ENCODE measurements at regions not wholly inside any gene's neighbourhood (a gene's known extent, or its start where the extent isn't known, plus 50 kb on each side); places are given as distances from the start of the nearest gene placed in this dataset.
A peak's percentile ranks its signal among the peaks of the same experiment; 100 is the strongest.

DNA sequence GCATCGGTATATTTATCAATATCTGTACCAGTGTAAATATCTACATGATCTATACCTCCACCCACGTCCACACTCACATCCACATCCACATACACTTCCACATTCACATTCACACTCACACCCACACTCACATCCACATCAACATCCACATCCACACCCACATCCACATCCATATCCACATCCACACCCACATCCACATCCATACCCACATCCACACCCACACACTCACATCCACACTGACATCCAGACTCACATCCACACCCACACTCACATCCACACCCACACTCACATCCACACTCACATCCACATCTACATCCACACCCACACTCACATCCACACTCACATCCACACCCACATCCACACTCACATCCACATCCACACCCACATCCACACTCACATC is 189.2 kb downstream of the IRX1 start:
- Histone ChIP-seq H3K9me3 (ENCODE audit: control insufficient read depth in 2 of 2, insufficient read depth in 1 of 2, low read depth in 1 of 2, low read length in 1 of 2) (peaks cover 0 to 2% of the 10 kb centered on the region in 2 donors), H3K36me3 (ENCODE audit: control insufficient read depth in 3 of 3, insufficient read depth in 2 of 3, low read depth in 1 of 3, low read length in 3 of 3) (no peaks in the 10 kb centered on the region), H3K27ac (ENCODE audit: low read depth in 1 of 3, low read length in 2 of 3) (no peak overlapping the region), H3K4me3 (ENCODE audit: low read depth in 1 of 3, low read length in 3 of 3) (no peak overlapping the region), H3K4me1 (ENCODE audit: control insufficient read depth in 3 of 3, insufficient read depth in 2 of 3, low read depth in 1 of 3, low read length in 2 of 3) (no peaks in the 10 kb centered on the region), H3K27me3 (ENCODE audit: control insufficient read depth in 3 of 3, insufficient read depth in 3 of 3, low read length in 3 of 3) (no peaks in the 10 kb centered on the region)
- DNase-seq (no peak), FAIRE-seq (no peak)
- WGBS, 3 donors: 63 to 76% (median 73%) methylated on average over 2 of the region's 2 CpGs

DNA sequence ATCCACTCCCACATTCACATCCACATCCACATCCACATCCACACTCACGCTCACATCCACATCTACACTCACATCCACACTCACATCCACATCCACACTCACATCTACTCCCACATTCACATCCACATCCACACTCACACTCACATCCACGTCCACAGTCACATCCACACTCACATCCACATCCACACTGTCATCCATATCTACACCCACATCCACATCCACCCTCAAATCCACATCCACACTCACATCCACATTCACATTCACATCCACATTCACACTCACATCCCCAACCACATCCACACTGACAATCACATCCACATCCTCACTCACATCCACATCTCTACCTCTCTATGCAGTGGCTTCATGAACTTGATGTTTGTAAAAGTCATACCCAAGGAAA is 190.5 kb downstream of the IRX1 start:
- H3K4me3 ChIP-seq (ENCODE audit: low read depth in 1 of 3, low read length in 3 of 3): no peak overlapping the region
- H3K27ac ChIP-seq (ENCODE audit: low read depth in 1 of 3, low read length in 2 of 3): no peak overlapping the region
- DNase-seq (no peak), FAIRE-seq (no peak)
- WGBS, 3 donors: 81 to 92% (median 87%) methylated on average over 2 of the region's 2 CpGs
- no peaks in the 10 kb centered on the region for H3K36me3 ChIP-seq (ENCODE audit: control insufficient read depth in 3 of 3, insufficient read depth in 2 of 3, low read depth in 1 of 3, low read length in 3 of 3)
- no peaks in the 10 kb centered on the region for H3K4me1 ChIP-seq (ENCODE audit: control insufficient read depth in 3 of 3, insufficient read depth in 2 of 3, low read depth in 1 of 3, low read length in 2 of 3)
- H3K27me3 ChIP-seq (ENCODE audit: control insufficient read depth in 3 of 3, insufficient read depth in 3 of 3, low read length in 3 of 3): no peaks in the 10 kb centered on the region
- H3K9me3 ChIP-seq (ENCODE audit: control insufficient read depth in 2 of 2, insufficient read depth in 1 of 2, low read depth in 1 of 2, low read length in 1 of 2): peaks cover 0 to 2% of the 10 kb centered on the region in 2 donors

GRCh38 chr5:3786891-3787430 is 191.3 kb downstream of the IRX1 start:
- Histone ChIP-seq H3K9me3 (ENCODE audit: control insufficient read depth in 2 of 2, insufficient read depth in 1 of 2, low read depth in 1 of 2, low read length in 1 of 2) (peaks cover 0 to 2% of the 10 kb centered on the region in 2 donors), H3K4me1 (ENCODE audit: control insufficient read depth in 3 of 3, insufficient read depth in 2 of 3, low read depth in 1 of 3, low read length in 2 of 3) (no peaks in the 10 kb centered on the region), H3K27ac (ENCODE audit: low read depth in 1 of 3, low read length in 2 of 3) (no peak overlapping the region), H3K4me3 (ENCODE audit: low read depth in 1 of 3, low read length in 3 of 3) (no peak overlapping the region), H3K36me3 (ENCODE audit: control insufficient read depth in 3 of 3, insufficient read depth in 2 of 3, low read depth in 1 of 3, low read length in 3 of 3) (no peaks in the 10 kb centered on the region), H3K27me3 (ENCODE audit: control insufficient read depth in 3 of 3, insufficient read depth in 3 of 3, low read length in 3 of 3) (no peaks in the 10 kb centered on the region)
- WGBS, 3 donors: 58 to 63% (median 61%) methylated on average over 14 of the region's 14 CpGs
- DNase-seq (no peak), FAIRE-seq (no peak)

- Histone ChIP-seq H3K9me3 (ENCODE audit: control insufficient read depth in 2 of 2, insufficient read depth in 1 of 2, low read depth in 1 of 2, low read length in 1 of 2) (peaks cover 0 to 2% of the 10 kb centered on the region in 2 donors), H3K27ac (ENCODE audit: low read depth in 1 of 3, low read length in 2 of 3) (no peak overlapping the region), H3K36me3 (ENCODE audit: control insufficient read depth in 3 of 3, insufficient read depth in 2 of 3, low read depth in 1 of 3, low read length in 3 of 3) (no peaks in the 10 kb centered on the region), H3K27me3 (ENCODE audit: control insufficient read depth in 3 of 3, insufficient read depth in 3 of 3, low read length in 3 of 3) (no peaks in the 10 kb centered on the region), H3K4me3 (ENCODE audit: low read depth in 1 of 3, low read length in 3 of 3) (no peak overlapping the region), H3K4me1 (ENCODE audit: control insufficient read depth in 3 of 3, insufficient read depth in 2 of 3, low read depth in 1 of 3, low read length in 2 of 3) (no peaks in the 10 kb centered on the region)
- no peak for DNase-seq
- no peak for FAIRE-seq
- WGBS, 3 donors: 39 to 50% (median 46%) methylated on average over 10 of the region's 10 CpGs
Observed at GRCh38 chr5:3787604-3788003, 192.0 kb downstream of the IRX1 start.

GRCh38 chr5:3789519-3790193 is 194.0 kb downstream of the IRX1 start:
- no peak for DNase-seq
- Histone ChIP-seq H3K27ac (ENCODE audit: low read depth in 1 of 3, low read length in 2 of 3) (no peak overlapping the region), H3K4me3 (ENCODE audit: low read depth in 1 of 3, low read length in 3 of 3) (no peak overlapping the region), H3K27me3 (ENCODE audit: control insufficient read depth in 3 of 3, insufficient read depth in 3 of 3, low read length in 3 of 3) (no peaks in the 10 kb centered on the region), H3K4me1 (ENCODE audit: control insufficient read depth in 3 of 3, insufficient read depth in 2 of 3, low read depth in 1 of 3, low read length in 2 of 3) (no peaks in the 10 kb centered on the region), H3K36me3 (ENCODE audit: control insufficient read depth in 3 of 3, insufficient read depth in 2 of 3, low read depth in 1 of 3, low read length in 3 of 3) (no peaks in the 10 kb centered on the region), H3K9me3 (ENCODE audit: control insufficient read depth in 2 of 2, insufficient read depth in 1 of 2, low read depth in 1 of 2, low read length in 1 of 2) (no peaks in the 10 kb centered on the region)
- FAIRE-seq: peak; percentile 91
- 69 to 74% (median 70%) methylated on average over 14 of the region's 14 CpGs for WGBS, 3 donors

DNA sequence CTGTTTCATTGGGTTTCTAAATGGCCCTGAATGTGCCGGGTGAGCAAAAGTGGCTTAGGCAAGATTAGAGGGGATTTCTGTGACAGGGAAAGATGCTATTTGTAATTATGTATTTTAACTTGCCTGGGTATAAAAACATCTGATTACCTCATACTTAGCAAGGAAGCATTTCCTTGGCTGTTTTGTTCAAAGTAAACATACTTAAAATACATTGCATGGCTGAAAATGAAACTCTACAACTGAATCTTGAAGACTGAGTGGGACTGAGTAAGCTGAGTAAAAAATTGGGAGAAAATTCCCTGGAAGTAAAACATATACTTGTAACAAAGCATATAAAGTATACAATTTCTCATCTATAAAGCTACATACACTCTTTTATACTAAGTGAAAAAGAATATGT is 197.5 kb downstream of the IRX1 start:
- Histone ChIP-seq H3K27me3 (ENCODE audit: control insufficient read depth in 3 of 3, insufficient read depth in 3 of 3, low read length in 3 of 3) (no peaks in the 10 kb centered on the region), H3K4me1 (ENCODE audit: control insufficient read depth in 3 of 3, insufficient read depth in 2 of 3, low read depth in 1 of 3, low read length in 2 of 3) (no peaks in the 10 kb centered on the region), H3K4me3 (ENCODE audit: low read depth in 1 of 3, low read length in 3 of 3) (no peak overlapping the region), H3K9me3 (ENCODE audit: control insufficient read depth in 2 of 2, insufficient read depth in 1 of 2, low read depth in 1 of 2, low read length in 1 of 2) (no peaks in the 10 kb centered on the region), H3K27ac (ENCODE audit: low read depth in 1 of 3, low read length in 2 of 3) (no peak overlapping the region), H3K36me3 (ENCODE audit: control insufficient read depth in 3 of 3, insufficient read depth in 2 of 3, low read depth in 1 of 3, low read length in 3 of 3) (no peaks in the 10 kb centered on the region)
- FAIRE-seq (no peak), DNase-seq (no peak)
- 54 to 81% (median 63%) methylated on average over 1 of the region's 1 CpG for WGBS, 3 donors

- no peak for FAIRE-seq
- DNase-seq: no peak
- H3K27ac ChIP-seq (ENCODE audit: low read depth in 1 of 3, low read length in 2 of 3): no peak overlapping the region
- no peak overlapping the region for H3K4me3 ChIP-seq (ENCODE audit: low read depth in 1 of 3, low read length in 3 of 3)
- WGBS, 3 donors: 73 to 100% (median 89%) methylated on average over 1 of the region's 1 CpG
- peaks cover 0 to 2% of the 10 kb centered on the region in 2 donors for H3K9me3 ChIP-seq (ENCODE audit: control insufficient read depth in 2 of 2, insufficient read depth in 1 of 2, low read depth in 1 of 2, low read length in 1 of 2)
- H3K27me3 ChIP-seq (ENCODE audit: control insufficient read depth in 3 of 3, insufficient read depth in 3 of 3, low read length in 3 of 3): no peaks in the 10 kb centered on the region
- no peaks in the 10 kb centered on the region for H3K36me3 ChIP-seq (ENCODE audit: control insufficient read depth in 3 of 3, insufficient read depth in 2 of 3, low read depth in 1 of 3, low read length in 3 of 3)
- no peaks in the 10 kb centered on the region for H3K4me1 ChIP-seq (ENCODE audit: control insufficient read depth in 3 of 3, insufficient read depth in 2 of 3, low read depth in 1 of 3, low read length in 2 of 3)
Observed at GRCh38 chr5:3794611-3795010, 199.0 kb downstream of the IRX1 start.

GRCh38 chr5:3796736-3797135 is 201.1 kb downstream of the IRX1 start:
- Histone ChIP-seq H3K27me3 (ENCODE audit: control insufficient read depth in 3 of 3, insufficient read depth in 3 of 3, low read length in 3 of 3) (no peaks in the 10 kb centered on the region), H3K27ac (ENCODE audit: low read depth in 1 of 3, low read length in 2 of 3) (no peak overlapping the region), H3K9me3 (ENCODE audit: control insufficient read depth in 2 of 2, insufficient read depth in 1 of 2, low read depth in 1 of 2, low read length in 1 of 2) (peaks cover 0 to 2% of the 10 kb centered on the region in 2 donors), H3K36me3 (ENCODE audit: control insufficient read depth in 3 of 3, insufficient read depth in 2 of 3, low read depth in 1 of 3, low read length in 3 of 3) (no peaks in the 10 kb centered on the region), H3K4me1 (ENCODE audit: control insufficient read depth in 3 of 3, insufficient read depth in 2 of 3, low read depth in 1 of 3, low read length in 2 of 3) (no peaks in the 10 kb centered on the region), H3K4me3 (ENCODE audit: low read depth in 1 of 3, low read length in 3 of 3) (no peak overlapping the region)
- 77 to 86% (median 78%) methylated on average over 2 to 3 of the region's 3 CpGs for WGBS, 3 donors
- DNase-seq (no peak), FAIRE-seq (no peak)

- no peaks in the 10 kb centered on the region for H3K4me1 ChIP-seq (ENCODE audit: control insufficient read depth in 3 of 3, insufficient read depth in 2 of 3, low read depth in 1 of 3, low read length in 2 of 3)
- no peak overlapping the region for H3K4me3 ChIP-seq (ENCODE audit: low read depth in 1 of 3, low read length in 3 of 3)
- DNase-seq (no peak), FAIRE-seq (no peak)
- H3K27me3 ChIP-seq (ENCODE audit: control insufficient read depth in 3 of 3, insufficient read depth in 3 of 3, low read length in 3 of 3): no peaks in the 10 kb centered on the region
- peaks cover 0 to 2% of the 10 kb centered on the region in 2 donors for H3K9me3 ChIP-seq (ENCODE audit: control insufficient read depth in 2 of 2, insufficient read depth in 1 of 2, low read depth in 1 of 2, low read length in 1 of 2)
- H3K27ac ChIP-seq (ENCODE audit: low read depth in 1 of 3, low read length in 2 of 3): no peak overlapping the region
- 87 to 96% (median 88%) methylated on average over 2 of the region's 2 CpGs for WGBS, 3 donors
- no peaks in the 10 kb centered on the region for H3K36me3 ChIP-seq (ENCODE audit: control insufficient read depth in 3 of 3, insufficient read depth in 2 of 3, low read depth in 1 of 3, low read length in 3 of 3)
Observed at GRCh38 chr5:3801967-3802366, 206.3 kb downstream of the IRX1 start.

All from small intestine (tissue), 7 donors.